SHP77 treated with DMSO at 0.1 percent for 48 hours (cell line): ENCODE measurements at regions not wholly inside any gene's neighbourhood (a gene's known extent, or its start where the extent isn't known, plus 50 kb on each side); places are given as distances from the start of the nearest gene placed in this dataset.
"Not testable (repeated sequence)": the region's sequence is repeated elsewhere in the genome, so short reads cannot be mapped to it uniquely, and the experiment has no call there.

Experiments used
- DNase-seq: peaks from one replicate; lab custom pipeline; 2025; lab: John Stamatoyannopoulos, UW

DNA sequence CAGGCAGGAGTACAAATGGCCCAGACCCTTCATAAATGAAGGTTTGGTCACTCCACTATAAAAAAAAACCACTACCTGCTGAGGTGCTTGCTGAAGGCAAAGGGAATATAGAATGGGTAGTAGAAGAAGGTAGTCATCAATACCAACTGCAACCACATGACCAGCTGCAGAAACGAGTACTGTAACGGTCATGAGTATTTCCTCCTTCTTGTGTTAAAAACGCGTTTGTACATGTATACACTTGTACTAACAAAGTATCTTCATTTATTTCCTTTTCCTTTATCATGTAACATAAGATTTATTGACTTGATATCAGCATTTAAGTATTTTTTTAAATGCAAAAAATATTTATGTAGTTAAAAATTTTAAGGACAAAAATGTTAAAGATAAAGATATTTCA is 238.6 kb downstream of the TFAP2B start:
- no peak for DNase-seq

GRCh38 chr6:51060262-51060762 is 241.6 kb downstream of the TFAP2B start:
- no peak for DNase-seq

DNA sequence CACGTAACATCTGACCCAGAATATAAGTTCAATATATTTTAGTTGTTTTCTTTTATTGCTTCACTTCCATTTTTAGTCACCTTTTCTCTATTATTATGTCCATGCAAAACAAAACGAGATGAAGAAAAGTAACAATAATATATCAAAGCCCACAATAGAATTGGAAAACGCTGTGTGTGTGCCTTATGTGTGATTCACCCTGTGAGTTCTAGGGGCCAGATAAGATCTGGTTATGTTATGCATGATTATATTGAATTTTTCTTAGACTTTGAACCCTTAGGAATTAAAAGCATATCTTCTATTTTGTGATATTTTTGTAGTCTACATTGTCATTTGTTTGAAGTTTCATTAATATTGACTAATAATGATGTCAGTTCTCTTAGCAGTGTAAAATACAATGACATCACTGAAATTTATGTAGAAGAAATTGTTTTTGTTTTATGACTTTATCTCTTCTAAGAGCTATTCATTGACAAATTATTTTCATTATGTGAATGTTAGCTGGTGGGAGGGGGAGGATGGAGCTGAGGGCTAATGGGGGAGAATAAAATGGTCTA is 243.6 kb downstream of the TFAP2B start:
- no peak for DNase-seq

DNA sequence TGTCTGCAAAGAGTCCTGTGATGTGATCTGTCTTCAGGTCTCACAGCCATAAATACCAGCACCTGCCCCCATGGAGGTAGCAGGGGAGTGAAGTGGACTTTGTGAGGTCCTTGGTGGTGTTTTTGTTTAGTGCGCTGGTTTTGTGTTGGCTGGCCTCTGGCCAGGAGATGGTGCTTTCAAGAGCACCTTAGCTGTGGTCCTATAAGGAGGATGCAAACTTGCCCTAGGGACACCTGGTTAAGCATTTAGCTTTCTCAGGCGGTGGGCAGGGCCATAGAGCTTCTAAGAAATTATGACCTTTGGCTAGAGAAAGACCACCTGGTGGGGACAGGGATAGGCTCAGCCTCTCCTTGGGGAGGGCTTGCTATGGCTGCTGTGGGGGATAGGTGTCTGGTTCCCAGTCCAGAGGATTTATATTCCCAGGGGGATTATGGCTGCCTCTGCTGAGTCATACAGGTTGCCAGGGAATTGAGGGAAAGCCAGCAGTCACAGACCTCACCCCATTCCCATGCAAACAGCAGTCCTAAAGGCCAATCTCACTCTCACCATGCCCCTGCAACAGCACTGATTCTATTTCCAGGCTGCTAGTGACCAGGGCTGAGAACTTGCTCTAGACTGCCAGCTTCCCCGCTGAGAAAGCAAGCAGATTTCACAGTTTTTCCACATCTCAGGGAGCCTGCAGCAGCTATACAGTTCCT is 259.3 kb downstream of the TFAP2B start:
- DNase-seq = no peak

DNA sequence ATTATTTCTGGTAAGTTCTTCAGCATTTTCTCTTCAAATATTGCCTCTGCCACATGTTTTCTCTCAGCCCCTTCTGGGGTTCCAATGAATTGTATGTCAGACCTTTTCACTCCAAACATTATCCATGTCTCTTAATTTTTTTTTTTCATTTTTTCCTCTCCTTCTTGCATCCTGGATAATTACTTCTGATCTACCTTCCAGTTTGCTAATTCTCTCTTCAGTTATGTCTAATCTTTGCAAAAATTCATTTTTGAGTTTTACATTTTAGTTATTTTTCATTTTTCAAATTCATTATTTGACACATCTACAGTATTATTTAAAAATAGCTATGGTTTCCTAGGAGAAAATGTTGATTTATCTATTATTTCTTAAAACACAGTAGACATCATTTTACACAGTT is 271.7 kb downstream of the TFAP2B start:
- DNase-seq = no peak

DNA sequence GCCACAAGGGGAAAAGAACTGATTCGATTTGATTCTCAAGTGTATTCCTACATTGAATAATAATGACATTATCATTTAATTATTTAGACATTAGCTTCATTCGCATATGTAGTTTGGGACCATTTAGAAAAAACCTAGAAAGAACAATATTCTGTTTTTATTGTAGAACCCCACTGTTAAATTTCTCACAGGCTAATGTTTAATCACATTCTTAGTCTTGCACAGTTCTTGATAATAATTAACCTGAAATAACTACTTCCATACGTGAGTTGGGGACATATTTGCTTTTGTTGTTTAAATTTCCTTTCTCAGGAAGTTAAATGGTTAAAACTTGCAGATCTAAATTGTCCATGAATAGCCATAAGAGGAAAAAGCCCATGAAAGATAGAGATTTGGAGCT is 275.2 kb downstream of the TFAP2B start:
- no peak for DNase-seq

GRCh38 chr6:51094271-51094670 is 275.6 kb downstream of the TFAP2B start:
- DNase-seq = no peak

DNA sequence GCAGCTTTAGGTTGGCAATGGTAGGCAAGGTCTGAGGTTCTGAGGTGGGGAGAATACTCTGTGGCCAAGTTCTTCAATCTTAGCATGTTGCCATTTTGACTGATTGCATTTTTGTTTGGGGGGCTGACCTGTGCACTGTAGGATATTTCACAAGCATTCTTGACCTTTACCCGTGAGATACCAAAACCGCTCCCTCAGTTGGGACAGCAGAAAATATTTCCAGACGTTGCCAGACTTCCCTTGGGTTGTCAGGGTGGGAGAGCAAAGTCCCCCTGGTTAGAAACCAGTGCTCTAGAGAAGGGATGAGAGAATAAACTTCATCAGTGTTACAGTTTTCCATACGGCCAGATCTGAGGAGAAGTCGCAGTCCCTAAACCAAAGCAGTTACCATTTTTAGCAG is 279.6 kb downstream of the TFAP2B start:
- no peak for DNase-seq

GRCh38 chr6:51098791-51099190 is 280.1 kb downstream of the TFAP2B start:
- DNase-seq = no peak

DNA sequence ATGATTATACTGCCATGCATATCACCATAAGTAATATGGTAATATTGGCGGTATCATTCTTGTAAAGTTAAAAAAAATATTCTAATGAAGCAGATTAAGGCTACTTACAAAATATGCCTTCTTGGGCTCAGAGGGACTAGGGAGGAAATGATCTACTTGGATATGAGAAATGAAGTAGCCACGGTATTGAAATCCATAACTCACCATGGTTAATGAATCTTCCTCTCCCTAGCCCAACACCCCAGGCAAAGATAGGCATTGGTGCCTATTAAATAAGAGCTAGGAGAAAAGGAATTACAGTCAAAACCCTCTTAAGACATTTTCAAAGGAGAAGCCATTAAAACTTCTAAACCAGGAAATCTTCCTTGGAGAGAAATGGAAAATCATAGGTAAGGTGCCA is 280.5 kb downstream of the TFAP2B start:
- DNase-seq = no peak

- no peak for DNase-seq
These were observed 286.7 kb downstream of the TFAP2B start for GRCh38 chr6:51105357-51105756.

DNA sequence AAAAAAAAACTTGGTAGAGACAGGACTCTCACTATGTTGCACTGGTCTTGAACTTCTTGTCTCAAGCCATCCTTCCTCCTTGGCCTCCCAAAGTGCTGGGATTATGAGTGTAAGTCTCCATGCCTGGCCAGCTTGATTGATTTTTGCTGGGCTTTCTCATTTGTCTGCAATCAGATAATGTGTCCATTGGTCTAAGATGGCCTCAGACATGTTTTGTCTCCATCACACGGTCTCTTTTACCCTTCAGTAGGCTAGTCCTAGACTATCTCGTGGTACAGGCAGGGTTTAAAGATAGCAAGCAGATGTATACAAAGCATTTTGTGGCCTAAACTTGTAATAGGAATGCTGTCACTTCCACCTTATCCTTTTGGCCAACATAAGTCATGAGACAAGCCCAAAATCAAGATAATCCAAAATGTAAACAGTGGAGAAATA is 289.1 kb downstream of the TFAP2B start:
- no peak for DNase-seq

- DNase-seq = no peak
These were observed 290.0 kb downstream of the TFAP2B start for GRCh38 chr6:51108563-51109234.

- DNase-seq = no peak
These were observed 294.1 kb downstream of the TFAP2B start for GRCh38 chr6:51112731-51113130.

DNA sequence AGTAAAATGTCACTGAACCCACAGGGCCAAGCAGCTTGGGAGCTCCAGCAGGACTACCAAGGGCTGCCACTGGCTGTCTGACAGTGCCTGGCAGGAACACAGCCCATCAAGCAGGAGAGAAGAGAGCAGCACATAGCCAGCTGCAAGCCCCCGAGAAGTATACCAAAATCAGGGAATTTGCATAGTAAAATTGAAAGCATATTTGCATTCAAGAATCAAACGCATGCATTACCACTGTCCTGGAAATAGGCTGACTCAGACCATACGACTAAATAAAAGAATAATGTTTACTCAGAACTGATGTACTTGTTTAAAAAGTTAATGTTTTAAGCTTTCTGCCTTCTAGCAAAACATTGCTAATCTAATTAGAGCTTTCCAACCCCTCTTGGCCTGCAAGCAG is 298.1 kb downstream of the TFAP2B start:
- no peak for DNase-seq

GRCh38 chr6:51118792-51119191 is 300.1 kb downstream of the TFAP2B start:
- no peak for DNase-seq

DNA sequence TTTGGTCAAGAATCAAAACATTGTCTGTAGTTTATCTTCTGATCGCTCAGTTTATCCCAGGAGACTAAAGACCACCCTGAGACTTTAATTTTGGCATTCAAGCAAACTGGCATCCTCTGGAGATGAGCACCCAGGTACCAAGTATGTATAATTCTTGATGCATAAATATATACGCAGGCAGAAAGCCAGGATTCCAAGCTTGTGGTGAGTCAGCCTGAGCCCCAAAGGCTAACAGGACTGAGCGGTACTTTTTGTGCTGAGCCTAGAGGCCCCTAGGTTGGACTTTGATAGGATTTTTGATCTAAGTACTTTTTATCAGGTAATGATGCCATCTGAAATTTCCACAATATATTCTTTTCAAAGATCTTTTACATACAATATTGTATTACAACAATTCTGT is 301.3 kb downstream of the TFAP2B start:
- no peak for DNase-seq

DNA sequence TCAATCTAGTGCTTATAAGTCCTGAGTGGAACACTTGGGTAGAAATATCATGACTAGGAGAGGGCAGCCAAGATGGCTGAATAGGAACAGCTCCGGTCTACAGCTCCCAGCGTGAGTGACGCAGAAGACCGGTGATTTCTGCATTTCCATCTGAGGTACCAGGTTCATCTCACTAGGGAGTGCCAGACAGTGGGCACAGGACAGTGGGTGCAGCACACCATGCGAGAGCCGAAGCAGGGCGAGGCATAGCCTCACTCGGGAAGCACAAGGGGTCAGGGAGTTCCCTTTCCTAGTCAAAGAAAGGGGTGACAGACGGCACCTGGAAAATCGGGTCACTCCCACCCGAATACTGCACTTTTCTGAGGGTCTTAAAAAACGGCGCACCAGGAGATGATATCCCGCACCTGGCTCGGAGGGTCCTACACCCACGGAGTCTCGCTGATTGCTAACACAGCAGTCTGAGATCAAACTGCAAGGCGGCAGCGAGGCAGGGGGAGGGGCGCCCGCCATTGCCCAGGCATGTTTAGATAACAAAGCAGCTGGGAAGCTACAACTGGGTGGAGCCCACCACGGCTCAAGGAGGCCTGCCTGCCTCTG is 302.8 kb downstream of the TFAP2B start:
- not testable (repeated sequence) for DNase-seq

DNA sequence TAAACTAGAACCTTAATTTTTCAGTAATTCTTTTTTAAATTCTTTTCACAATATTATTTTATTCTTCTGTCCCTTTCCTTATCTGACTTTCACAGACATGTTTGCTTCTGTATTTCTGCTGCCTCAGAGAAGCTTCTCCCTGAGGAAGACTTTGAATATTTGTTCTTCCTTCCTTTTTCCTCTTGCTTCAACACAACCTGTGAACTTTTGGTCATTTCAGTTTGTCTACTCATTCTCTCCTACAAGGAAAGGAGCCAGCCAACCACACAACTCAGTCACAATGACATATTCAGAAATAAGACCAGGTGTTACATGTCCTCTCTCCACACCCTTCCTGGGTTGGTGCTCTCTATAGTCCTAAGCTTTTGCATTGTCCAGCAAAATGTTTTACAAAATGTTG is 310.4 kb downstream of the TFAP2B start:
- DNase-seq = no peak

- DNase-seq = no peak
These were observed 319.1 kb downstream of the TFAP2B start for GRCh38 chr6:51137777-51138176.

DNA sequence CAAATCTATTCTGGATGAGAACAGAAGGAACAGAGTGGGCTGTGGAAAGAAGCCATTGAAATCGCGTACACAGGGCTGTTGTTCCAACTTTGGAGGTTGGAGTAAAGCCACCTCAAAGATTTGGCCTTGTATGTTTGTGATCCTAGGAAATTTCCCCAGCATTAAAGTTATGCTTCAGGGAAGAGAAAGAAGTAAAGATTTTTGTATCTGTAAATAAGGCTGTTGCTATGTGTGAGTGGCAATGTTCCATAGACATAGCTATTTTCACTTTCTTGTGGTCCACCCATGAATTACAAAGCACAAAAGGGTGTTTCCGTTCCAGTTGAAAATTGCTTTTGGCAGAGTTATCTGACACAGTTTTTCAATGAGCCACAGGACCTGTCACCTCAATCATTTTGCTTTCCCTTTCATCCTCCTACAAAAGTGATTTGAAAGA is 321.3 kb downstream of the TFAP2B start:
- no peak for DNase-seq

GRCh38 chr6:51141080-51141479 is 322.4 kb downstream of the TFAP2B start:
- no peak for DNase-seq

DNA sequence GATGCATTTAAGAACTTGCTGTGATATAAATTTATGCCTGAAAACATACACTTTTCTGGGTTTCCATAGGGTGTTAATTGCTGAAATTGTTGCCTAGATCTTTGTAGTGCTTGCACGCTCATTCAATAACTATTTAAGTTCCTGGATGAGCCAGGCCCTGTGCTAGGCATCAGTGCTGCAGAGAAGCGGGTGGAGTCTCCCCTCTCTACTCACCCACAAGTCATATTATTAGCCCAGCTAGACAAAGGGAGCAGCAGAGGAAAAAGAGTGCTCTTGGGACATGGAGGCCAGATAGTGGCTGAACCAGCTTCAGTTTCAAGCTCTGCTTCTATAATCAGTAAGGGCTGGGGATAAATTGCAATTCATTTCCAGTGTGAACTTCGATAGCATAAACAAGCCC is 329.1 kb downstream of the TFAP2B start:
- no peak for DNase-seq
